VCaP (cell line): ENCODE measurements at regions not wholly inside any gene's neighbourhood (a gene's known extent, or its start where the extent isn't known, plus 50 kb on each side); places are given as distances from the start of the nearest gene placed in this dataset.
"Not testable (repeated sequence)": the region's sequence is repeated elsewhere in the genome, so short reads cannot be mapped to it uniquely, and the experiment has no call there.

Experiments used
- H3K27ac ChIP-seq: fragments of 450-650 bp; 2 replicates; pipeline ENCODE4 v1.5.1; 2017
- CTCF ChIP-seq: fragments of 450-650 bp; conservative IDR thresholded peaks from 2 replicates; pipeline ENCODE4 v1.5.1; 2017; ENCODE audit warnings: mild to moderate bottlenecking, moderate library complexity

GRCh38 chr3:17830788-17831187 is 88.4 kb upstream of the TBC1D5 start:
- no peak overlapping the region for H3K27ac ChIP-seq

GRCh38 chr3:17828388-17828787 is 86.0 kb upstream of the TBC1D5 start:
- no peak for TF ChIP-seq CTCF
- H3K27ac ChIP-seq: no peak overlapping the region

More at GRCh38 chr3:17830788-17831187, 88.4 kb upstream of the TBC1D5 start:
- TF ChIP-seq CTCF: no peak

- H3K27ac ChIP-seq: no peak overlapping the region
- no peak for TF ChIP-seq CTCF
Measured at GRCh38 chr3:17825298-17825697, 82.9 kb upstream of the TBC1D5 start.

GRCh38 chr3:17823816-17824215 is 81.4 kb upstream of the TBC1D5 start:
- TF ChIP-seq CTCF: no peak
- no peak overlapping the region; the same call in 1 of the 2 replicates for H3K27ac ChIP-seq

- no peak for TF ChIP-seq CTCF
- peak overlapping the region; percentile 22; the same call in 1 of the 2 replicates for H3K27ac ChIP-seq
Measured at GRCh38 chr3:17823036-17823435, 80.6 kb upstream of the TBC1D5 start.

GRCh38 chr3:17820704-17821103 is 78.3 kb upstream of the TBC1D5 start:
- TF ChIP-seq CTCF: no peak
- no peak overlapping the region for H3K27ac ChIP-seq

GRCh38 chr3:17820275-17820674 is 77.8 kb upstream of the TBC1D5 start:
- H3K27ac ChIP-seq: no peak overlapping the region
- TF ChIP-seq CTCF: no peak

- H3K27ac ChIP-seq: not testable (repeated sequence)
Measured at GRCh38 chr3:17817973-17818372, 75.5 kb upstream of the TBC1D5 start.
